HG03095 (cell line): ENCODE measurements at regions not wholly inside any gene's neighbourhood (a gene's known extent, or its start where the extent isn't known, plus 50 kb on each side); places are given as distances from the start of the nearest gene placed in this dataset.

ENCODE experiments used
- ATAC-seq: cut with Tn5 transposase; IDR thresholded peaks from one replicate; pipeline ENCODE4 v1.9.1; 2021; ENCODE audit warnings: moderate library complexity; ENCODE audit not compliant: unreplicated experiment

DNA sequence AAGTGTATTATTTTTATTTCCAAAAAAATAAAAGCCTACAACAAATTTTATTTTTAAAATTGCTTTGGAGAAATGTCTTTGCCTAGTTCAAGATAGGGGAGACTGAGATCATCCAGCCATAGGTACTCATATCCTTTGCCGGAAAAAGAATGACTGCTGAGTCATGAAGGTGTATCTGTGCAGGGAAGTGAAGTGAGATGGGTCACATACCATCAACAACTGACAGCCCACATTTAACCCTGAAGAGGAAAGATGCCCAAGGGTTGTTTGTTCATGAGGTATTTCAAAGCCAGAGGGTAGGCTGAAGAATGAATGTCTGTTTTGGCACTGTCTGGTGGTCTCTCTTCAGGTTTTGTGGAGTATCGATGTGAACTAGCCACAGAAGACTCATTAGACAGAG is 106.7 kb upstream of the TTC29 start:
- ATAC-seq, result no peak

DNA sequence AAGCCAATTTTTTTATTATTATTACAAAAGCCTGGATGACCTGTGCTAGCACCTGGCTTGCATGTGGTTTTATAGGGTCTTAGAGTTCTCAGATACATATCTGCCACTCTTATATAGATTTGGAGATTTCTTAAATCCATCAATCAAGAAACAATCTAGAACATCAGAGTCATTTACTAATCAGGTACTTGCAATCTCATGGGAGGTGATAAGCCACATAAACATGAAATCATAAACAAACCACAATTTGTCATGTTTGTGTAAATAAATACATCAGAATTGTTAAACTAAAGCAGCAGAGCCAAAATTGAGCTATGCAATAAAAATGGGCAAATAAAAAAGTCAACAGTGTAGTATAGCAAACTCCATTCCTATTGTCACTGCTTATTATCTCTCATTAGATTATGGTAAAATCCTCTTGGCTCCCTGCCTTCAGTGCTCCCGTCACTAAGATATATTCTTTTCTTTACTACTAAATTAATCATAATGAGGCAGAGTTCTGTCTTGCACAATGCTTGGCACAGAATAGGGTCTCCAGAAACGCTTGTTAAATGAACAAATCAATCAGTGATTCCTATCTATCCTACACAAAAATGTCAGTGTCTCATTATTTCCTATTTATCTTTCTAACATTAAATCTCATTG is 108.7 kb upstream of the TTC29 start:
- ATAC-seq, result no peak

DNA sequence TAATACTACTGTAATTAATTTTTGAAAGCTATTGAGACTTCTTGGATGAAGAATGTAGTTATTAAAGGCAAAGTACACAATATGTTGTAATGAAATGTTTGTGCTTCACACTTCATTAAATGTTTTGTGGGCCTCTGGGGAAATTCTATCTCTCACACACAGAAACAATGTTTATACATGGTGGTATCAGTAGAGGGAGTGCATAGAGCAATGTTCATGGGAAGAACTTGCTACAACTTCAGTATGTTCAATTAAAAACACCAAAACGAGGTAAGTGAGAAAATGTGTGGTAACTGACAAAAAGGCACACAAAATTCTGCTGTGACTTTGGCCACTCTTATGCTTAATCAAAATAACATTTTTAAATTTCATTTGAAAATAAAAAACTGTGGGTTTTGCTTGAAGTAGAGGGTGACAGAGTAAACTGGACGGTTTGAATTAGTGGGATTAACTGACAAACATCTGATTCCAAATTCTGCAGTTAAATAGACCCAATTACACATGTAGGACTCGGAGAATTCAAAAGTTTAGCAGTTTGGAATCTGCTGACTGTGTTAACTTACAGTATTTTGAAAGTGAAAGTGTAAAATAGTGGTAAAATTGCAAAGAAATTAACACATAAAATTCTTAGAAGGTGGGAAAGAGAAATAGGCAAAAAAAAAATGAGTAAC is 111.4 kb upstream of the TTC29 start:
- ATAC-seq, result no peak

DNA sequence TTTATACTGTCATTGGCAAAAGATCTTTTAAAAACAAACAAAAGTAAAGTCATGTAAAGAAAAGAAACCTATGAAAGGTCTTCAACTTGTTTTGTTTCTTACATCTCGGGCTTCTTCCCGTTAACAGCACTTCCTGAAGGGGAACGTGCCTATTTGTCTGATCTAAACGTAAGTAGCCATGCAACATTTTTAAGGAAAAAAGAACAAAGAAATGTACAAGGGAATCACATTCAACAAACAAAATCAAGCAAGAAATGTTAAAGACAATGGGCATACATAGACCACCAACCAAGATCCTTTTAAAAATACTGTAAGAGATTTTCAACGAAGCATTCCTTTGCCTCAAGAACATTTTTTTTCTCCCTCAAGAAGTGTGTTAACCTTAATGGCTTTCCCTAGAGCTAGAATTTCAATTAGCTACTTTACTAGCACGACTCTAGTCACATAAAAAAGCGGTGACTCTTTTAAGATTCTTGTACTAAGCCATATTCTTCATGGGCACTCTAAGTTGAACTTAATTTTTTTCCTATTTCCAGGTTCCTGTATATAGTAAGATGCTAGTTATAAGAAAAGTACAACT is 112.0 kb upstream of the TTC29 start:
- no peak for ATAC-seq

DNA sequence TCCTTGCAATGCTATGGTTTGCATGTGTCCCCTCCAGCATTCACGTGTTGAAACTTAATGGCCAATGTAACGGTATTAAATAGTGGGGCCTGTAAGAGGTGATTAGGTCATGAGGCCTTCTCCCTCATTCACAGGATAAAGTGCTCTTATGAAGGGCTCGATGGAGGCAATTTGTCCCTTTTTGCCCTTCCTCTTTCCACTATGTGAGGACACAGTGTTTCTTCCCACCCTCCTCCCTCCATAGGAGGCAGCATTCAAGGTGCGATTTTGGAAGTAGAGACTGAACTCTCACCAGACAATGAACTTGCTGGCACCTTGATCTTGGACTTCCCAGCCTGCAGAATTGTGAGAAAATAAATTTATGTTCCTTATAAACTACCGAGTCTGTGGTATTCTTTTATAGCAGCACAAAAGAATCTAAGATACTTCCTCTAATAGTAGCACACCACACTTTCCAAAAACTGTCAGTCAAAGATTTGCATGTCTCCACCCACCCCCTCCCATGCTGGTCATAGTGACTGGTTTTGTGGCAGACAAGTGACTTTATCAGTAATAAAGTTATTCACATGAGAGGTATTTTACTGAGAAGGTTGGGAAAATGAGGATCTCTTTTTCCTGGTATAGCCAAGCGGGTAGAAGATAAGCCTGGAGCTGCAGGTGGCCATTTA is 113.5 kb upstream of the TTC29 start:
- ATAC-seq, result no peak

DNA sequence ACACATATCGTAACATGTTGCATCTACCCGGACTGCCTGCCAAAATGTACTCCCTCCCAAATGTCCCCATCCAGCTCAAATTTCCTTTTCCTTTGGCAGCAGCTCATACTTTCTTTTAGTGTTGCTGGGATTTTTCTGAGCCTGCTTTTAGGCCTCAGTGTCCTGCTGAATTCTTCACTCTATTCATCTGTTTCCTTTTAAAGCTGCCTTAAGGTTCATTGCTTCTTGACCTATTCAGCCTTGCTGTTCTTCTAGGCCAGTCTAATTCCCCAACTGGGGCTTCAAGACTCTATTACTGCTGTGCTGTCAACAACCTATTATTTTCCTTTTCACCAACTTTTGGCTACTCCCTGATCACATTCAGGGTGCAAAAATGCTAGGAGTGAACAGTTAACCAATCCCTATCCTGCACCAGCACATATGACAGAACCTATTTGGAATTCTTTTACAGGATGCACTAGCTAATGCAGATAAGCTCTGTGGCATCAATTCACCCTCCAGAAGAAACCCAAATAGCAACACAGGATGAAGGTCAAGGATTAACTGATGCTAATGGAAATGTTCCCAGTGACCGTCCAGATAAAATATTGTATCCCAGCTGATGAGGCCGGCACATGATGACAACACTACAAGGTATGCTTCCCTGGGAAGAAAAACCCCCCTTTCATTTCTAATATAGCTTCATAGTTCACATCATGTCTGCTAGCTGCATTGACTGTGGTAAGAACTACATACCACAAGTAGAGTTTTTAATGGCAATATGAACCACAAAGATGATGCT is 114.7 kb upstream of the TTC29 start:
- ATAC-seq, result no peak

DNA sequence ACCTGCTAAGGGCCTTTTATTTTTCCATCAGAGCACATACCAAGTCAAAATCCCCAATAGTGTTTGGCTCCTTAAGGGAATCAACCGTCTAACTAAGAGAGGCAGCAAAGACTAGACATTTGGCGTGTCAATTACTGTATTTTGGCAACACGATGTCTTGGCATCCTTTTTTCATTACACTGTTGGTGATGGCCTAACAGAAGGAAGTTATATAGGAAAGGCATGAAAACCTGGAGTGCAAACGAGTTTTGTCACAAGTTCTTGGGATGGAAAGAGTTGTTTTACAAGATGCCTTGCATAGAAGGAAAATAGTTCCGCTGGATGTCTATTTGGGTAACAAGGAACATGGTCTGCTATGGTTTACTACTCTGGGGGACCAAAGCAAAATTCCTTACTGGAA is 119.2 kb upstream of the TTC29 start:
- ATAC-seq, result no peak

DNA sequence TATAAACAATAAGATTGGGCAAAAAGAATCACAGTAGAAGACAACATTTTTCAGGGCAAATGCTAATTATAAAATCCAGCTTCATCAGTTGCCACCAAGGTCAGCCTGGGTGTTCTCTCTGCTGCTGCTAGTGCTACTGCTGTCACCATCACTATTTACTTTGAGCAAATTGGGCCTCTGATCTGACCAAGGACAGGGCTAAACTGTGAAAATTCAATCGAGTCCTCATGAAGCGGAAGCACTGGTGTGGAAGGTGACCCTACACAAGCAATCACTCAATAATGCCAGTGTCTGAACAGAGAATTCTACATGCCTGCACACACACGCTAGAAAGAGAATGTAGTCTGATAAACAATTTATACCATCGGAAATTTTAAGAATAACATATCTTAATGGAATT is 122.9 kb upstream of the TTC29 start:
- ATAC-seq, result no peak

DNA sequence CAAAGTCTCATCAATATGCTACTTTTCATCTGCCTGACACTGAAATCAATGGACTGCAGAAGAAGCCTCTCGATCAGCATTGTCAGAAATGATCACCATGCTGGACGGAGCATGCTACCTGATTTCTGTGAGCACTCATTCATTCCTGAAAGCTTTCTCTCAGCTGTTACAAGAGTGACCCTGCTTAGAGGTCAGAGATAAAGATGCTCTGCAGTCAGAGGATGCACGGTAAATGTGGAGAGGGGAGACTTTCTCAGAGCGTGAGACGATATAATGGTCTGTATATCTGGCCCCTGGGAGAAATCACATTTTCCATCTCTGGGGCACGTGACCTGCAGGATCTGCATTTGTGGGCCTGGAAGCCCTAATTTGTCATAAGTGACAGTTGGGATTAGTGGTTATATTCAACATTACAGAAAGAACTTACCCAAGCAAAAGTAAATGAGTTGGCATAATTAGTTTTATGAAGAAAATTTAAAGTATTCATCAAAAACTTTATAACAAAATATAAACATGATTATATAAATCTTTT is 125.6 kb upstream of the TTC29 start:
- no peak for ATAC-seq

DNA sequence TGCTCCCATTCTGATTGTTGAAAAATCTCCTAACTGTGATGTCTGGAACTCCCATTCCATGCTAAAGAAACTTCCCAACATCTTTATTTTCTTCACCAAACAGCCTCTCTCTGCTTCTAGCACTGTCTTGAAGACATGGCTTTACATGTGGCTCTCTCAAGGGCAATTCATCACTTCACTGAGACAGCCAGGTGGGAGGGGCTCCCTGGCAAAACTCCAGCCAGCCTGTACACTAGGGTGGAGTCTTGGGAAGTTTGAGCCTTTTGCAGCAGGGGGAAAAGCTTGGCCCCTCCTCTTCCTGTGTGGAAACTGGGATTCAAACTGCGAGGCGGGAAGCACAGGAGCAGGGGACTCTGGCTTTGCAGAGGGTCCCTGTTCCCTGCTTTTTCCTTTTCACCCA is 130.5 kb upstream of the TTC29 start:
- no peak for ATAC-seq

DNA sequence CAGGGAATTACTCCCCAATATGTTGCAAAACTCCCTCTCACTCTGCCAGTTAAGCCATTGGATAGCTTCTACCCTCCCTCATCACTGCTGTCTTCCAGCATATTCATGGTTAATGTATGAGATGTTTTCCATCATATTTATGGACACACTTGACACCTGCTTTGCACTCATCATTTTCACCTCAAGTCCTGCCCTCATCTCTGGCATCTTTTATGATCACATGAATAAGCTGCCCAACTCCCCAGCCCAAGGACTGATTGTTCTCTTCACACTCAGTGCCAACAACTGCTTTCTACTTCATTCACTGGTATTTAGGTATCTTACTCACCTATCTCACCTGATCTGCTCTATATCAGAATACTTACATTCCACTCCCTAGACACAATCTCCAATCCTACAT is 131.1 kb upstream of the TTC29 start:
- no peak for ATAC-seq

DNA sequence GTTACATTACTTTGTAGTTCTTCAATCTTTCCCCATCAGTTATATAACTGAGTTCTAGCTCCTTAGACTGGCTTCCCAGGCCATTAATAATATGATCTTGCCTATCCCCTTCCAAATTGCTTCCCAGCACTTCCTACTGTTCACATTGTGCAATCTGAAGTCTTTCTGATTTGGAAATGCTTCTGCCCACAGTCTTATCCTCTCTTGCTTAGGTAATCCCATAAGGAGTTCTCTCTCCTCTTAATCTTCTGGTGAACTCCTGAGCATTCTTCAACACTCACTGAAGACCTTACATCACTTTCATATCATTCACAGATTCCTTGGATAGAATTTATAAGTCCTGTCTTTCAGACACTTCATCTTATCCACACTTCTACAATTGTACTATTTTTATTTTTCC is 132.7 kb upstream of the TTC29 start:
- no peak for ATAC-seq

DNA sequence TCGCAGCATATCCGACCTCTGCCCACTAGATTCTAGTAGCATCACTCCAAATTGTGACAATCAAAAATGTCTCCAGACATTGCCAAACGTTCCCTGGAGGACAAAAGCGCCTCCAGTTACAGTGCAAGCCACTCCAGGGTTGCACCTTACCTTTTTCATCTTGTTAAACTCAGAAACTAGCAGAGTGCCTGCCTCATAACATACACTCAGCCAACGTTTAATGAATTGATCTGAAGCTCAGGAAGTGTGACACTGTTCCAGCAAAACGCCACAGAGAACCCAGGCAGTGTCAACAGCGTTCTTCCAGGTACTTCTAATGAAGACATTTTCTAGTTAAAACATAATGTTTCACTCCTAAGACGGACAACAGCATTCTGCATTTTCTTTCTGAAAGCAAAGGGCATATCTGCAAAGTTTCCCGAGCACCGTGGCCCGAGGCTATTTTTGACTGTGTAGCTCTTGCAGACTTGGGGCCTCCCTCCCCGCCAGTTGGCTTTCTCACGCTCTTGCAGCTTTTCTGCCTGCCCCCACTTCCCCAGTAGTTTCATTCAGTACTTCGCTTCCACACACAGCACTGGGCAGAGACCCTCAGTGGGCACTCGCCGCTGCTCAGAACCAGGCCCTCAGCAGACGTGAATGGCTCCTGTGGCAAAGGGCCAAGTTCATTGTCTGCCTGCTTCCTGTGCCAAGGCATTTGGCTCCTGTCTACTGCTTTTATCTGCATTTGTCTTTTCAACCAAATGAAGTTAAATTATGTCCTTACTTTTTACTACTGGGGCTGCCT is 133.4 kb upstream of the TTC29 start:
- ATAC-seq, result no peak

DNA sequence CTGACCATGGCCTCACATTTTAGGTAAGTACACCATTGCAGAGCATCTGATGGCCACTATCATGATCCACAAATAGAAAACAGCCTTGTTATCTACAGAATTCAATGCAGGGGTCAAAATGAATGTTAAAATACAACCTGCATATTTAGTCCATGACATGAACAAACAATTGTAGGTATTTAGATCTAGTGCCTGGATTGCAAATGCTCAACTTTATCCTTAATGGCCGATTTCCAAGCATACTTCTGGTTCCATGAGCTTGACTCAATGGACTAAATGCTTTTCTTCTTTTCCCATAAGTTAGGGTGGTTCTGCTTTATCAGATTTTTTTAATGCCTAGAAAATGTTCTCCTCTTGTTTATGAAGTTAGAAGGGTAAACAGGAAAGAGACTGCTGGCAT is 139.2 kb upstream of the TTC29 start:
- ATAC-seq, result no peak

DNA sequence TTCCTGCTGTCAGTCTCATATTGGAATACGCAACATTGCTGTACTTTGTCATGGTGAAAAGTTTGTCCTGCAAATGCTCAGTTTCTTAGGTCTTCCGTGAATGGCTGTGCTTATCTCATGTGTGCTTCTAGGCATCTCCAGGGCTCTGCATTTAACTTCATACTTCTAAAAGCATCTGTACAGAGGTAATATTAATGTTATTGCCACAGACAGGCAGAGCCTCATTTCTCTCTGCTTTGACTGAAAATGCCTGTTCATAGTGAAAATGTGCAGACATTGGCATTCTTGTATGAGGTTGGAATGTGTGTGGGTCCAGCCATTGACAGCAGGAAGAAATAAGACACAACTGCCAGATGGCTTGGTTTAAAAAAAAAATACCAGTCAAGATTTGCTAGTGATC is 140.1 kb upstream of the TTC29 start:
- ATAC-seq, result no peak

DNA sequence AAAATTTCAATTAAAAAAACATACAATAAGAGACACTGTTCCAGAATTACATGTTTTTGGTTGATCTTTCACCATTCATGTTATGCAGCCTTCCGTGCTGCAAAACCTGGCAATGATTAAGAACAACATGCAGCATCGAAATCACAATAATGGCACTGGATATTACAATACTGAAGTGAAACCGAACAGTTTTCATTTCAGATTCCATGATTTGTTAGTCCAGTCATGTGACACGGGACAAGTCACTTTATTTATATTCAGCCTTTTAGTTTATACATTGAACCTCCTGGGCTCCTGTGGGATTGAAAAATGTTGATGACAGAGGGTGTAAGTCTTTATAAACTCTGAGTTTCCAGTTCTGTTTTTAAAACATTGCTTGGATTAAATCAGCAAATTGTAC is 142.5 kb upstream of the TTC29 start:
- no peak for ATAC-seq

DNA sequence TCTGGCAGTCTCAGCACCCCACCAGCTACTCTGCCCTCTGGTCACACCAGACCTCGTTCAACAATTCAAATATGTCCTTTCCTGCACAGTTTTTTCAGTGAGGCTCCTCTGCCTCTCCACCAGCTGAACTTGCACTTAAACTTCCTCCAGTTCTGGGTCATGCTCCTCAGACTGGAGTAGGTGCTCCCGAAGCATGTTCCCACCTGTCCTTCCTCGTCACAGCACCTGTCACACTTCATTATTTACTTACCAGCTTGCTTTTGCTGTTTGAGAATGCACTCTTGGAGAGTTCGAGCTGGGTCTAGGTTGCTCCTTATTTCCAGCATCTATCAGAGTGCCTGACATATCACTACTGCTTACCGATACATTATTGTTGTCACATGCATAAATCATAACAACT is 144.8 kb upstream of the TTC29 start:
- ATAC-seq, result no peak

DNA sequence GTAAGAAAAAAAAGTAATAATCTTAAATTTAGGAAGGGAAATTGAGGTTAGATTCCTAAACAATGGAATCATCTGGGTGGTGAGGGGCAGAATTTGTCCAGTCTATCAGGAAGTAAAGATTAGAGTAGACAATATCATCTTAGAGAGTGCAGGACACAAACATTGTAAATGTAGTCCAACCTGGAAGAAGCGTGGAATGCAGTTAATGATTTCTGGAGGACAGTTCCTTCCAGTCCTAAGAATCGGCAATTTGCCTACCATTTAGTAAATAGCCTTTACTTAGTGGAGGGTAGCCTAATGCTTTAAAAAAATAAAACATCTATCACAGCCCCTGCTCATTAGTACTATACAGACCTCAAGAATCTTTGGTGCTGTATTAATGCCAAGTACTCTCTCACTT is 147.5 kb upstream of the TTC29 start:
- no peak for ATAC-seq

DNA sequence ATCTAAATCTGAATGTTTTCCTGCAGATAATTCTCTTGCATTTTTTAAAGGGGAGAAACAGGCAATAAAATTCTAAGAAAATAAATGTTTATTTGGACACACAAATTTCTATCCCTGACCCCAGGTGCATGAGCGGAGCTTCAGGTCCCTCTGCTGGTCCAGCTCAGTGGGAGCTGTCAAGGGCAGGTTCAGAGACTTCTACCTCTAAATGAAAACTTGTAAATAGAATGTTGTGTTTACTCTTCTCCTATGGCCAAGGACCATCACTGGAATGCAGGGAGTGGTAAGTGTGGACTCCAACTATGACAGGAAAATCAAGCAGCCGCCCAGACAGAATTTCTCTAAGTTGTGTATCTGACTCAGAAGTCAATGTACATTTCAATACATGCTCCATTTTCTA is 148.6 kb upstream of the TTC29 start:
- ATAC-seq, result no peak
